Mammary epithelial cell (primary cell): ENCODE measurements at regions not wholly inside any gene's neighbourhood (a gene's known extent, or its start where the extent isn't known, plus 50 kb on each side); places are given as distances from the start of the nearest gene placed in this dataset.

Experiments
- EZH2 ChIP-seq: IDR thresholded peaks from 2 replicates; pipeline ENCODE4 v1.6.1; 2012; ENCODE audit warnings: low read length, inconsistent platforms, borderline replicate concordance
- TF ChIP-seq, protein P1 (sequence below), 2 donors: IDR thresholded peaks in 1 of 2; conservative IDR thresholded peaks in 1 of 2; 2 replicates each; pipeline ENCODE4 v1.5.1; 2011 to 2012; ENCODE audit warnings: inconsistent platforms in 2 of 2, low read length in 2 of 2, mild to moderate bottlenecking in 2 of 2, control low read depth in 1 of 2, low read depth in 1 of 2; ENCODE audit not compliant: insufficient read depth in 1 of 2; ENCODE audit errors: extremely low read depth in 1 of 2

DNA sequence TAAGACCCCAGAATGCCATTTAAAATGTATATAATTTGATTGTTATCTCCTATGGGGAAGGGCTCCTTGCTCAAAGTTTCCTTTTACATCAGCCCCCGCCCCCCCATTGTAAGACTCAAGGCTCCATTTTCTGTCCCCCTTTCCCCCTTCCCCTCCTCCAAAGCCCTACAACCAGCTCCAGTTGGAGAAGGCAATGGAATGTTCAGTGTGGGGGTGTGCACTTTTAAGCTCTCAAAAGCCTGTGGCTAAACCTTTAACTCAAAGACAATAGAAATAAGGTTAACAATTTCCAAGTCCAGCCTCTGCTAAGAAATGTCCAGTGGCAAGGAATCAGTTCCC, 114.7 kb downstream of the NOG start:
- TF ChIP-seq, protein P1, sequence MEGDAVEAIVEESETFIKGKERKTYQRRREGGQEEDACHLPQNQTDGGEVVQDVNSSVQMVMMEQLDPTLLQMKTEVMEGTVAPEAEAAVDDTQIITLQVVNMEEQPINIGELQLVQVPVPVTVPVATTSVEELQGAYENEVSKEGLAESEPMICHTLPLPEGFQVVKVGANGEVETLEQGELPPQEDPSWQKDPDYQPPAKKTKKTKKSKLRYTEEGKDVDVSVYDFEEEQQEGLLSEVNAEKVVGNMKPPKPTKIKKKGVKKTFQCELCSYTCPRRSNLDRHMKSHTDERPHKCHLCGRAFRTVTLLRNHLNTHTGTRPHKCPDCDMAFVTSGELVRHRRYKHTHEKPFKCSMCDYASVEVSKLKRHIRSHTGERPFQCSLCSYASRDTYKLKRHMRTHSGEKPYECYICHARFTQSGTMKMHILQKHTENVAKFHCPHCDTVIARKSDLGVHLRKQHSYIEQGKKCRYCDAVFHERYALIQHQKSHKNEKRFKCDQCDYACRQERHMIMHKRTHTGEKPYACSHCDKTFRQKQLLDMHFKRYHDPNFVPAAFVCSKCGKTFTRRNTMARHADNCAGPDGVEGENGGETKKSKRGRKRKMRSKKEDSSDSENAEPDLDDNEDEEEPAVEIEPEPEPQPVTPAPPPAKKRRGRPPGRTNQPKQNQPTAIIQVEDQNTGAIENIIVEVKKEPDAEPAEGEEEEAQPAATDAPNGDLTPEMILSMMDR (conservative IDR thresholded peaks at IDR 0.05 in 1 of 2, IDR thresholded peaks at IDR 0.05 in 1 of 2; ENCODE audit: extremely low read depth in 1 of 2, insufficient read depth in 1 of 2, low read depth in 1 of 2, low read length in 2 of 2): no peak
- TF ChIP-seq EZH2: no peak
